ENCODE measurements at regions not wholly inside any gene's neighbourhood (a gene's known extent, or its start where the extent isn't known, plus 50 kb on each side); places are given as distances from the start of the nearest gene placed in this dataset.

GRCh38 chr5:8114597-8115266 is 245.8 kb downstream of the MTRR start:
- TF ChIP-seq, protein P1, sequence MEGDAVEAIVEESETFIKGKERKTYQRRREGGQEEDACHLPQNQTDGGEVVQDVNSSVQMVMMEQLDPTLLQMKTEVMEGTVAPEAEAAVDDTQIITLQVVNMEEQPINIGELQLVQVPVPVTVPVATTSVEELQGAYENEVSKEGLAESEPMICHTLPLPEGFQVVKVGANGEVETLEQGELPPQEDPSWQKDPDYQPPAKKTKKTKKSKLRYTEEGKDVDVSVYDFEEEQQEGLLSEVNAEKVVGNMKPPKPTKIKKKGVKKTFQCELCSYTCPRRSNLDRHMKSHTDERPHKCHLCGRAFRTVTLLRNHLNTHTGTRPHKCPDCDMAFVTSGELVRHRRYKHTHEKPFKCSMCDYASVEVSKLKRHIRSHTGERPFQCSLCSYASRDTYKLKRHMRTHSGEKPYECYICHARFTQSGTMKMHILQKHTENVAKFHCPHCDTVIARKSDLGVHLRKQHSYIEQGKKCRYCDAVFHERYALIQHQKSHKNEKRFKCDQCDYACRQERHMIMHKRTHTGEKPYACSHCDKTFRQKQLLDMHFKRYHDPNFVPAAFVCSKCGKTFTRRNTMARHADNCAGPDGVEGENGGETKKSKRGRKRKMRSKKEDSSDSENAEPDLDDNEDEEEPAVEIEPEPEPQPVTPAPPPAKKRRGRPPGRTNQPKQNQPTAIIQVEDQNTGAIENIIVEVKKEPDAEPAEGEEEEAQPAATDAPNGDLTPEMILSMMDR (IDR thresholded peaks at IDR 0.05; ENCODE audit: low read depth, low read length) = no peak
- TF ChIP-seq POLR2A (IDR thresholded peaks at IDR 0.05; ENCODE audit: extremely low read depth, insufficient read length) (no peak), MYC (IDR thresholded peaks at IDR 0.05; ENCODE audit: low read depth, low read length) (no peak)
- TF ChIP-seq, protein P2, sequence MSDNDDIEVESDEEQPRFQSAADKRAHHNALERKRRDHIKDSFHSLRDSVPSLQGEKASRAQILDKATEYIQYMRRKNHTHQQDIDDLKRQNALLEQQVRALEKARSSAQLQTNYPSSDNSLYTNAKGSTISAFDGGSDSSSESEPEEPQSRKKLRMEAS (IDR thresholded peaks at IDR 0.05; ENCODE audit: low read depth, low read length) = no peak
